HT-29 (cell line): ENCODE measurements at regions not wholly inside any gene's neighbourhood (a gene's known extent, or its start where the extent isn't known, plus 50 kb on each side); places are given as distances from the start of the nearest gene placed in this dataset.
"Not testable (repeated sequence)": the region's sequence is repeated elsewhere in the genome, so short reads cannot be mapped to it uniquely, and the experiment has no call there.

Experiments used
- DNase-seq: peaks from one replicate; pipeline ENCODE4 v3.0.0-alpha.2; 2015; ENCODE audit warnings: low spot score

DNA sequence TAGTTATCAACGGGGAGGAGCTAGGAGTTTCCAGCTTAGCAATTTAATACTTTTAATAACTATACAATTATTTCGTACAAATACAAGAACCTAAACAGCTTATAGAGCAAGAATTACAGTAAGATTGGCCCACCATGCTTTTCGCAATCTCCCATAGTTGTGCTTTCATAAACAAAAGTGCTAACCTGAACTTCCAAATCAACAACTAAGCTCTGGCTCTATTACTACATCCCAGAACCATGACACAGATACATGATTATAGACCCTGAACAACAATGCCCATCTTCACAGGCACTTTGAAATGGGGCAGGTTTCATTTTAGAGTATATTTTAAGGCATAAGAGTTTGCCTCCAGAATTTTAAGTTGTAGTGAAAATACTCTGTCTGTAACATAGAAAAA, 203.5 kb downstream of the DMRTA1 start:
- DNase-seq, result no peak

DNA sequence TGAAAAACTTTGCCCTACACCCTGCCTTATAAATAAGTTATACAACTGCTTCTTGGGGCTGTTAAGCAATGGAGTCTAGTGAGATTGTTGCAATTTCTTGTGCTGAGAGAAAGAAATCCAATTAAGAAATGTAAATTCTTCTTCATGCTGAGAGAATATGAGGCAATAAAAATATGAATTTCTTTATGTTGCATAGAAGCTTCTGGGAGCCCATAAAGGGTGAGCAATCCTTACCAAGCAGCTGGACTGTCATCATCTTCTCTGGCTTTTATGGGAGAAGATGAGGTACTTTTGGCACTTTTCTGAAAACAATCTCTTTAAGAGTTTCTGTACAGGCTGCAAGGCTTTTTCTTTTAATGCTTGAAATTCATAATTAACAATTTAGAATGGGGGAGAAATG, 204.3 kb downstream of the DMRTA1 start:
- DNase-seq, result no peak

DNA sequence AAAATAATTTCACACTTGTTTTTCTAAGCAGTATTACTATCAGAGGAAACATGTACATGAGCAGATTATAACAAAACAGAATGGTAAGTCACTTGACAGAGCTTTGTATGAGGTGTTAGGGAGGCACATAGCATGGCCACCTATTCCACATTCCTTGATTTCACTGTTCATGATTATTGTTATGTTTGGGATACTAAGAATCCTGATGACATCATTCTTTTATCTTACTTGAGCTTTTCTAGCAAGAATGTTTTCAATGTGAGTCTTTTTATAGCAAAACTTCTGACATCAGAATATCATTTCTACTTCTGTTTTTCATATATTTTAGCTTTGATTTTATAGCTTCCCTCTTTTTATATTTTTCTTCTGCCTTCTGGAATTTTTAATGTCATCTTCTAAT, 208.2 kb downstream of the DMRTA1 start:
- no peak for DNase-seq

DNA sequence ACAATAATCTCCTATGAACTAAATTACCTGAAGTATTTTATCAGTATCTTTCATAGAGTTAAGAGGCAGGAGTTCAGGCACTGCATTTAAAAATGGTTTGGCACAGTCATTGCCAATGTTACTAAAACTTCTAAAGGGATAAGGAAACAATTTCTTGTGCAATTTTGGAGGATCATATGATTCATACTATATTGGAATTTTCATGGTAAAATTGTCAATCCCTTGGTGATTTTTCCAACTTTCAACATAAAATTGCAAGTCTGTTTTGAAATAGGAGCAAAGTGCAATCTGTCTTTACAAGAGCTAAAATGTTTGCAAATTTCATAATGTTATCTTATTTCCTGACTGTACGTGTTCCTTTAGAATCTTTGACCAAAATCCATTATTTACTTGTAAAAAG, 211.1 kb downstream of the DMRTA1 start:
- no peak for DNase-seq

DNA sequence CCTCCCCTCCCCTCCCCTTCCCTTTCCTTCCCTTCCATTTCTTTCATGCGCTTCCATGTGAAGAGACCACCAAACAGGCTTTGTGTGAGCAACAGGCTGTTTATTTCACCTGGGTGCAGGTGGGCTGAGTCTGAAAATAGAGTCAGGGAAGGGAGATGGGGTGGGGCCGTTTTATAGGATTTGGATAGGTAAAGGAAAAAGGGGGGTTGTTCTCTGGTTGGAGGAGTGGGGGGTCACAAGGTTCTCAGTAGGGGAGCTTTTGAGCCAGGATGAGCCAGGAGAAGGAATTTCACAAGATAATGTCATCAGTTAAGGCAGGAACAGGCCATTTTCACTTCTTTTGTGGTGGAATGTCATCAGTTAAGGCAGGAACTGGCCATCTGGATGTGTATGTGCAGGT, 211.9 kb downstream of the DMRTA1 start:
- not testable (repeated sequence) for DNase-seq

DNA sequence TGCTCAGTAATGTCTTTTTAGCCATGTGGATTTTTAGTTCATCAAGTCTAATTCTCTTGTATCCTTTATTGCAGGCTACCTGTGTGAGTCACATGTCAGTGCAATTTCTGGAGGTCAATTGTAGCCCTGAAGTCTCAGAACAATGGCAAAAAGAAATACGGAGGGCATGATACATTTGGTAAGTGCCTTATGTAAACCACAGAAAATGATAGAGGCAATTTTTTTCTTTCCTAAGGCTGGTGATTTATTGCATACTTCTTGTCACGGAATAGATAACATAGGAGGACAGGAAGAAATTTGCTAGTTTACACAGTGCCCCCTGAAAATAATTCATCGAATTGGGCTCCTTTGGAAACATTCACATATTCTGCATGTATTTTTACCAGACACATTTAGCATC, 235.9 kb downstream of the DMRTA1 start:
- no peak for DNase-seq

DNA sequence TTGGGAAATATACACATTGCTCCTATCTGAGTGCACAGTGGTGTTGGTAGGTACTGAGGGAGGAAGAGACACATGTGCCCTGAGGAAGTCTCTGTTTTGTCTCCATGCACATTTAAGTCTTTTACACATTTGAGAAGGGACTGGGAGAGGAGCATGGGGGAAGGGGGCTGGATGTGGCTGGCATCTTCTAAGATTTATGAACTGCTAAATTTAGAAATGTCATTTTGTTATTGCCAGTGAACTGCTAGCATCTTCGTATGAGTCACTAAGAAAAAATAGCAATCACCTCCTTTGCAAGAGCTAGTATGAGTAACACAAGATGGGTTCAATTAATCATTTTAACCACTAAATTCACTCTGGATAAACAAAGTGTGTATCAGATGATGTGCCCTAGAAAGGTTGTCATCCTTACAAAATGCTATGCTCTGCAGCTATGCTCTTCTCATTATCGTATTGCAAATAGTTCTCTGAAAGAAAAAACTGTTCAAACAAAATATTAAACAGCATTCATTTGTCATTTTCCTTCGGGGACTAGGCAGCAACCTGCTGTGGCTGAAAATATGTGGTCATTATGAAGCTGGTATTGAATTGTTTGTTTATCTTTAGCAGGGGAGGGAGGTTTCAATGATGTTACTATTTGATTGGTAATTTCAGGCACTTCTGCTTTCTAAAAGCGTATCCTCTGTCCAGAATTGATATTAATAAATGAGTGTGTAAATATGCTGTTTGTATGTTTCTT, 236.5 kb downstream of the DMRTA1 start:
- DNase-seq, result no peak

DNA sequence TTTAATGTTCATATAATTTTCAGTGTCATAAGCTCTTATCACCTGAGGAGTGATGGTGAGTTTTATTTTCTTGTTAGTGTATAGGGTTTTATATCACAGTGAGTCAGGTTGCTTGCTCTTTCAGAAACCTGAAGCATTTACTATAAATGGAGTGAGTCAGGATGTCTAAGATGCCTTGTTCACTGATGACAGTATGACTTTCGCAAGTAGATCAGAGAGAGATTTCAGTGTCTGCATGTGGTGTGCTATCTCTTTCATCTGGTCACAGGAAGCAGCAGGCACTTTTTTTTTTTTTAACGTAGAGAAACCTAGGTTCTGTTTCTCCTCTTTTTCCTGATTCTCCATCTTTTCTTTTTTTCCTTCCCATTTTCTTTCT, 237.1 kb downstream of the DMRTA1 start:
- DNase-seq, result no peak

DNA sequence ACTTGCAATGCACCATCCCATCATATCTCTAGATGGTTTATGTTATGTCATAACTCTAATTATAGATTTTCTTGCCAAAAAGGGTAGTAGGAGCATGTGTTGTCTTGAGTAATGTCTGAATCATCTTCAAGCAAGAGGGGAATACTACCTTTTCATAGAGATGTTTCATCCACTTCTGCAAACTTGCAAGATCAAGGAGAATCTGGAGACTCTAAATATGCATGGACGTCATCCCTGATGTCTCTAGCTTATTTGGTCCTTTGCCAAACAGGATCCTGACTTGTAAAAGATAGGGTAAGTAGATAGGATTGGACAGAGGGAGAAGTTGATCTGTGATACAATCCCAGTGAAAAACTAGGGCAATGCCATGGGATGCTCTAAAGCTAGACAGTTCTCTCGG, 246.5 kb downstream of the DMRTA1 start:
- DNase-seq, result no peak

DNA sequence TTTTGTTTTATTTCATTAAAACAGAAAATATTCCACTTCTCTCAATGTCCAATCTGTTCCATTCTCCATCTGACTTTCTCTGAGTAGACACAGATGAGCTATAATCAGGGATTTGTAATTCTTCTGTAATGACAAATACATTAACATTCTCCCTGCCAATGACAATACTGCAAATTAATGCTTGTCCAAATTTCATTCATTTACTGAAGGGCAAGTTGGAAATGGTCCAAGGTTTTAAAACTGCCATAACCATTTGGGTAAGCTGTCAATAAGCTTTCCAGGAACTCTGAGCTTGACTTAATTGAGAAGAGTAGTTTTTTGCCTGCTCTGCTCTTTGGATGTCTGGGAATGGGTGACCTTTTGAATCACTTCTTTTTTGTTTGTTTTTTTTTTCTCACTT, 253.5 kb downstream of the DMRTA1 start:
- no peak for DNase-seq

DNA sequence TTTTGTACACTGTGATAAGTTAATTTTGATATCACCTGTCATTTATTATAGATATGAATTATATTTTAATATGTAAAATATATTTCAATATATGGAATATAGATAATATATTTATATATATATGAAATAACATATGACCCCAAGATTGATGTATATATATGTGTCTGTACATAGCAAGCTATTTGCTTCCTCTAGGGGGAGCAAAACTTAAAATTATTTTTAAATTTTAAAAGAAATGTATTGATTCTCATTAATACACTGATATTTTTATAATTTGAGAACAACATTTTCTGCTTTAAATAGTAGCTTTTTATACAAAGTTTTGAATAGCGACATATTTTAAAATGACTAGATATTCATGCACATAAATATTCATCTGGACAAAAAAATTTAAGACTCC, 272.0 kb downstream of the DMRTA1 start:
- no peak for DNase-seq

DNA sequence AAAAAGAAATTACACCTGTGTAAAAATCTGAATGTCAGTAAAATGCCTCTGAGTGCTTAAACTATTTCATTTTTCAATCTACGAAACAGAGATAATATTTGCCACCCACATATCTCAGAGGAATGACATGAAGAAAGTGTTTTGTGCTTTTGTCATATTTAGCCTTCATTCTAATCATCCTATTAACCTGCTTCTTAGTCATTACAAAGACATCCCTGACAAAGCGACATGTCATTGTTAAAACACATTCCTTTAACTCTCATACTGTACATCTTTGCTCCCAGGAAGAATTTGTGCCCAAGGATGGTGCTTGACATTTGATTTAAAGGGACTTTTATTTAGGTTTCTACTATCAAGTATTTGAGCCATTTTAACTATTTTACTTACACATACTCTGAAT, 275.9 kb downstream of the DMRTA1 start:
- DNase-seq, result no peak

DNA sequence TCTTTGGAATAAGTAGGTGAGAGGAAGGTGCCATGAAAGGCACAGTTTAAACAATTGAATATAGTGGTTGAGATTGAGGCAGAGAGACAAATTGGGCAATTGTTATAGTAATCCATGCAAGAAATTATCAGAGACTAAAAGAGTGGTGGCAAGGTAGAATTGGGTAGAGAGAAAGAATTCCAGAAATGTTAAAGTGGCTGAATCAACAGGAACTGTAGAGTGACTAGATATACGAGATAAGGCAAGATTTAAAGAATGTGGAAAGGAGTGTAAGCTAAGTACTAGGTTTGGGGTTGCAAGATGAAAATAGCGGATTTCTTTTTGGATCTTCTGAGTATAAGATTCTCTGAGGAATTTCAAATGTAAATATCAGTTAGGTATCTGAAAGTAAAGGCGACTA, 285.2 kb downstream of the DMRTA1 start:
- no peak for DNase-seq

DNA sequence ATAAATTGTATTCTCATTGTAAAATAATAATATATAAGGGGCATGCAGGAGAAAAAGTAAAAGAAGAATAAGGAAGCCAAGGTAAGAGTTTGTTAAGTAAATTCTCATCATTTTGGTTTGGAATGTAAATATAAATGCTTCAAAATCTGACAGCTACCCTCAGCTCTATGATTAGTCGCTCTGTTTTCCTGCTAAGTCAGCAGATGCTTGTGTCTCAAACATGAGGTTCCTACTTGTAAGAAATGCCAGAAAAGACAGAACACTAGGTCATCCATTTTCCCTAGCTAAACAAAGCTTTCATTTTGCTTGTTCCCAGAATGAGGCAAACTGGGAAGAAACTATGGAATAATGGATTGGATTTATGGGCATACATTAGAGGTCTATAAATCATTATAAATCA, 293.1 kb downstream of the DMRTA1 start:
- no peak for DNase-seq

DNA sequence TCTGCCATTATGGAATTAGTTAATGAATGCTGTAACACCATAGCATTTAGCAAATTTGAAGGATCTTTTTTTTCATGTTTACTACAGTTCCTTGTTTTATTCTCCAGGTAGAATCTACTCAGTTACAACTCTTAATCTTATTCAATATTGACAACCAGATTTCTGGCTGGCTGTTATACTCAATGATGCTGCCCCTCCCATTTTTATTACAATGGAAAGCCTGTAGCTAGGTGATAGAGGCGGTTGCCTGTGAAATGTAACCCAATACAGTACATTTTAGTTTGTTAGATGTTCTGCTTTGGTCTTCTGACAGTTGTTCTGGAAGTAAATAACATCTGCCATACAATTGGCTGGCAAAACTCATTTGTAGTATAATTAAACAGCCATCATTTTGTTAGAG, 294.2 kb downstream of the DMRTA1 start:
- DNase-seq, result no peak

DNA sequence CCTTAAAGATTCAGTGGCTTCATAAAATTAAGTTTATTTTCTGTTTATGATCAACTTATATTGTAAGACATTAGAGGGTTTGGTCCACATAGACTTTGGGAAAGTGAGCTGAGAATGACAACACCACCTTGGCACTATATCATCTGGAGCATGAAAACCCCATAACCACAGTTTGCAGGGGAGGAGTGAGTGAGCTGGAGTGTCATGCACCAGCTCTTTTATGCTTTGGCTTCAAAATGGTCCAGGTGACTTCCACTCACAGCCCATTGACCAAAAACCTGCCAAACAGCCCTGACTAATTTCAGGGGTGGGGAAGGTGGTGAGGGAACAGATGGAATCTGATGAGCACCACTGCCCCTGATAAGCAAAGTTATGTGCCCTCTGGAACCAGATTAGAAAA, 295.8 kb downstream of the DMRTA1 start:
- DNase-seq, result no peak

DNA sequence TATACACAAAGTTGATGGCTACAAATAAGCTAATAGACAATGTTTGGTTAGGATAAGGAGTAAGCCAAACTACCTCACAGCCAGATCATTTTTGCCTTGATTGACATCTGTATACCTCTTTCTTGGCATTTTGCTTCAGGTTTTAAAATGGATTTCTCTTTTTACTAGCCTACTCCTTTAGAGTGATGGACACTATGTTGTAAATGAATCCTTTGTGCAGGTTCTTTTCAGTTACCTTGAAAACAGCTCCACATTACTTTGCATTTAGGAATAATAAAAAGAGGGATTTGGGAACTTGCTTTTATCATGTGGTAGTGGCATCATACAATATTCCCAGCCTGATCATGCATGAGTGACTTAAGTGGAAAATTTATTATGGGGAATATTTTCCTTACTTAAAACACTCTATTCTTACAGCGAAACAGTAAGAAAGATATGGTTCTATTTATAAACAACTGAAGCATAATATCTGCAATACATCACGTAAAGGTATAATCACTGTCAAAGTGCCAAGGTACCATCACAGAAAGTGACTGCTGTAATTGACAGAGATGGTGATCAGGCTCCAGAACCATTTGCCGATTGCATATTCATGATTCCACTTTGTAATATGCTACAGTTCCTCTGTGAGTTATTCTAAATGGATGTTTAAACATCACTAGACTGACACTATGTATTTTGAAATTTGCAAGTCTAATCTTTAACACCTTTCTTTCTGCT, 327.0 kb downstream of the DMRTA1 start:
- DNase-seq, result no peak

DNA sequence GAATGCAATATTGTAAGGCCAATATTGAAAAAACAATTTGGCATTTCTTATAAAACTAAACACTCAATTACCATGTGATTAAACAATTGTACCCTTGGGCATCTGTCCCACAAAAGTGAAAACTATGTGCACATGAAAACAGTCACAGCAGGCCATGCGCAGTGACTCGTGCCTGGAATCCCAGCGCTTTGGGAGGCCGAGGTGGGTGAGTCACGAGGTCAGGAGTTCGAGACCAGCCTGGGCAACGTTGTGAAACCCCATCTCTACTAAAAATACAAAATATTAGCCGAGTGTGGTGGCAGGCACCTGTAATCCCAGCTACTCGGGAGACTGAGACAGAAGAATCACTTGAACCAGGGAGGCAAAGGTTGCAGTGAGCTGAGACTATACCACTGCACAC, 343.7 kb downstream of the DMRTA1 start:
- no peak for DNase-seq

DNA sequence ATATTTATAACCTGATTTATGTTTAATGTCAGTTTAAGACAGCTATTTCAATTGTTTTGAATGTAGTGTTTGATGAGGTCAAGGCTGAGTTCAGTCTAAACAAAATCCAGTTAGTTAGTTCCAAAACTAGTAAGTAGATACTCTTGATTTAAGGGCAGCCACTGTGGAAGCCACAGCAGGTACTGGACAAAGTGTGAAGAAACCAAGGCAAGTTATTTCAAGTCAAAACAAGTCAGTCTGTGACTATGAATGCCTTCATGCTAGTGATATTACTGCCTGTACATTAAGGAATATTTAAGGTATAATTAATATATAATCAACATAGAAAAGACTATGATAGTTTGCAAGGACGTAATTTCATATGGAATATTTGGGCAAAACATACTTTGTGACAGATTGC, 362.3 kb downstream of the DMRTA1 start:
- no peak for DNase-seq

DNA sequence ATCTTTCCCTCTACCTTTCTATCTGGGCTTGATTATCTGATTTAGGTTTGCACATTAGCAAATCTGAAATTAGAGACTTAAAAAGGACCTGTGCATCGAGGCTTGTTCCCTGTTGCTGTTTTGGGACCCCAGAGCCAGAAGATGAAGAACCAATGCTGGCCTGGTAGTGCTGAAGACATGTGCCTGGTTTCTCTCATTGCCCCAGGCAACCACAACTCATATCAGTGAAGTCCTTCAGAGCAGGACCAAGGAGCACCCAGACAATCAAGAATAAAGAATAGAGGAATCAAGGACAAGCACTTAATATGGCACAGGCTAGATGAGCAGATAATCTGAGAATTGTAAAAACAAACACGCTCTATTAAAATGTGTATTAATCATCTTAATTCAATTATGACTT, 362.7 kb downstream of the DMRTA1 start:
- DNase-seq, result no peak

DNA sequence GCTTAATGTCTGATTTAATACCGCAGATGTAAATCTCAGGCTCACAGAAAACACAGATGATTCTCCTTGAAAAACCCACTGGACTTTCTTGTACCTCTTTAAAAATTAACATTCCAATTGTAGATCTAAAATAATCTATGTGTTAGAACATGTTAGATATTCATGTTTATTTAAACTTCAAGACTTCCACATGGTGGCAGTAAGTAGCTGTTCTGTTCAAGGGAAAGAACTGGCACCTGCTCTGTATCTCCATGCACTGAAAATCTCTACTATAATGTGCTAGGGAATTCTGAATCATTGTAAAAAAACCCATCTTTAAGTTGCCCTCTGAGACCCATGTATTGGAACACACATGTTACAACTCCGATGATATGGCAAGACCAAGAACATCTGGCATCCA, 366.9 kb downstream of the DMRTA1 start:
- peak; percentile 36 for DNase-seq

DNA sequence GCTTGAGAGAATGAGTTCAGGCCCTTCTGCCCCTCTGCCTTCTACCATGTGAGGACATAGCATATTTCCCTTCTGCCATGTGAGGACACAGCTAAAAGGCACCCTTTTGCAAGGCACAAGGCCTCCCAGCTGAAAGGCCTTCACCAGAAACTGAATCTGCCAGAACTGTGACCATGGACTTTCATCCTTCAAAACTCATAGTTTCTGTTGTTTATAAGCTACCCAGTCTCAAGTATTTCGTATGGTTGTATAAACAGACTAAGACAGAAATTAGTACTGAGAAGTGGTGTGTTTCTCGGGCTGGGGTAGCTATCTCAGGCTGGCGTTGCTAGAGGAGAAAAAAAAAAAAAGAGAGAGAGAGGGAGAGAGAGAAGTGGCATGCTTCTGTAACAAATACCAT, 368.6 kb downstream of the DMRTA1 start:
- no peak for DNase-seq

DNA sequence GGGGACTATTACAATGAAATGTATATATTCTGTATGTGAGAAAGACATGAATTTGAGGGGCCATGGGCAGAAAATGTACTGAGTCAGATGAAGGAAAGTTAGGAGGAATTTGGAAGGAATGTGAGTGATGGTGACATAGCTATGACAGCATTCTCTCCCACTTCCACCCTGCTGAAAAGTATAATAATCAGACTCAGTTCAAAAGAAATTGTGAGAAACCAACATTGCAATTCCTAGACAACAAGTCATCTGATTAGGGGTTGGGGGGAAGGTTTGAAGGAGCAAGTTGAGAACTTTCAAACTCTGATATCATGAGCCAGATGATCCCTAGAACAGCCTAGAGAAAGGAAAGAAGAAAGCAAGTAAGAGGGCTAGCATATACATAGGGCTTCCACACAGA, 370.6 kb downstream of the DMRTA1 start:
- DNase-seq, result no peak

DNA sequence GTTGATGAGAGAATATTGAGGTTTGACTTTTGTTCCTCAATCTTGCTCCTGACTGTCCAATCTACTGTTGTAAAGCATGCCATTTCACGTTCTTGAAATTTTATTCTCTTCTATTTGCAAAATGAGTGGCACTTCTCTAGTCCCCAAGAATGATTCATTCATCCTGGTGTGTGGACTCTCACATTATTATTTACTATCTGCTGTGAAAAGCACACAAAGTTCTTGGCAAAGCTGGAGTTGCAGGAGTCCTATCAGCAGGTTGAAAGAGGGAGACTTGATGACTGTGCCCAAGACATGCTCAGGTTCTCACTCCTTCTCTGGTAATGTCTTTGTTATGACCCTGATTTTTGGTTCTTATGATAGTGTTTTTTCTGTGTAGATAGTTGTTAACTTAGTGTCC, 382.6 kb downstream of the DMRTA1 start:
- no peak for DNase-seq
